ENCODE measurements at regions not wholly inside any gene's neighbourhood (a gene's known extent, or its start where the extent isn't known, plus 50 kb on each side); places are given as distances from the start of the nearest gene placed in this dataset.

- TF ChIP-seq, protein P1, sequence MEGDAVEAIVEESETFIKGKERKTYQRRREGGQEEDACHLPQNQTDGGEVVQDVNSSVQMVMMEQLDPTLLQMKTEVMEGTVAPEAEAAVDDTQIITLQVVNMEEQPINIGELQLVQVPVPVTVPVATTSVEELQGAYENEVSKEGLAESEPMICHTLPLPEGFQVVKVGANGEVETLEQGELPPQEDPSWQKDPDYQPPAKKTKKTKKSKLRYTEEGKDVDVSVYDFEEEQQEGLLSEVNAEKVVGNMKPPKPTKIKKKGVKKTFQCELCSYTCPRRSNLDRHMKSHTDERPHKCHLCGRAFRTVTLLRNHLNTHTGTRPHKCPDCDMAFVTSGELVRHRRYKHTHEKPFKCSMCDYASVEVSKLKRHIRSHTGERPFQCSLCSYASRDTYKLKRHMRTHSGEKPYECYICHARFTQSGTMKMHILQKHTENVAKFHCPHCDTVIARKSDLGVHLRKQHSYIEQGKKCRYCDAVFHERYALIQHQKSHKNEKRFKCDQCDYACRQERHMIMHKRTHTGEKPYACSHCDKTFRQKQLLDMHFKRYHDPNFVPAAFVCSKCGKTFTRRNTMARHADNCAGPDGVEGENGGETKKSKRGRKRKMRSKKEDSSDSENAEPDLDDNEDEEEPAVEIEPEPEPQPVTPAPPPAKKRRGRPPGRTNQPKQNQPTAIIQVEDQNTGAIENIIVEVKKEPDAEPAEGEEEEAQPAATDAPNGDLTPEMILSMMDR (IDR thresholded peaks at IDR 0.05): no peak
- TF ChIP-seq, protein P2, sequence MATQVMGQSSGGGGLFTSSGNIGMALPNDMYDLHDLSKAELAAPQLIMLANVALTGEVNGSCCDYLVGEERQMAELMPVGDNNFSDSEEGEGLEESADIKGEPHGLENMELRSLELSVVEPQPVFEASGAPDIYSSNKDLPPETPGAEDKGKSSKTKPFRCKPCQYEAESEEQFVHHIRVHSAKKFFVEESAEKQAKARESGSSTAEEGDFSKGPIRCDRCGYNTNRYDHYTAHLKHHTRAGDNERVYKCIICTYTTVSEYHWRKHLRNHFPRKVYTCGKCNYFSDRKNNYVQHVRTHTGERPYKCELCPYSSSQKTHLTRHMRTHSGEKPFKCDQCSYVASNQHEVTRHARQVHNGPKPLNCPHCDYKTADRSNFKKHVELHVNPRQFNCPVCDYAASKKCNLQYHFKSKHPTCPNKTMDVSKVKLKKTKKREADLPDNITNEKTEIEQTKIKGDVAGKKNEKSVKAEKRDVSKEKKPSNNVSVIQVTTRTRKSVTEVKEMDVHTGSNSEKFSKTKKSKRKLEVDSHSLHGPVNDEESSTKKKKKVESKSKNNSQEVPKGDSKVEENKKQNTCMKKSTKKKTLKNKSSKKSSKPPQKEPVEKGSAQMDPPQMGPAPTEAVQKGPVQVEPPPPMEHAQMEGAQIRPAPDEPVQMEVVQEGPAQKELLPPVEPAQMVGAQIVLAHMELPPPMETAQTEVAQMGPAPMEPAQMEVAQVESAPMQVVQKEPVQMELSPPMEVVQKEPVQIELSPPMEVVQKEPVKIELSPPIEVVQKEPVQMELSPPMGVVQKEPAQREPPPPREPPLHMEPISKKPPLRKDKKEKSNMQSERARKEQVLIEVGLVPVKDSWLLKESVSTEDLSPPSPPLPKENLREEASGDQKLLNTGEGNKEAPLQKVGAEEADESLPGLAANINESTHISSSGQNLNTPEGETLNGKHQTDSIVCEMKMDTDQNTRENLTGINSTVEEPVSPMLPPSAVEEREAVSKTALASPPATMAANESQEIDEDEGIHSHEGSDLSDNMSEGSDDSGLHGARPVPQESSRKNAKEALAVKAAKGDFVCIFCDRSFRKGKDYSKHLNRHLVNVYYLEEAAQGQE (IDR thresholded peaks at IDR 0.05; ENCODE audit: insufficient read depth in 1 of 2, low read depth in 2 of 2, low read length in 1 of 2): no peak
Measured at GRCh38 chr6:104253236-104253635, 606.5 kb downstream of the HACE1 start.

Data from Panc1 (cell line).